Nephron (organoid): ENCODE measurements at regions not wholly inside any gene's neighbourhood (a gene's known extent, or its start where the extent isn't known, plus 50 kb on each side); places are given as distances from the start of the nearest gene placed in this dataset.
A peak's percentile ranks its signal among the peaks of the same experiment; 100 is the strongest.

Experiments
- H3K27ac Mint-ChIP-seq, 3 experiments: 2 replicates each; pipeline ENCODE4 v1.8.0; 2020; ENCODE audit warnings: mixed read lengths in 3 of 3, mild to moderate bottlenecking in 2 of 3, moderate library complexity in 1 of 3
- H3K27me3 Mint-ChIP-seq: 2 replicates; pipeline ENCODE4 v1.8.0; 2021; ENCODE audit warnings: low read depth, mild to moderate bottlenecking, moderate library complexity, mixed read lengths
- H3K36me3 Mint-ChIP-seq: 2 replicates; pipeline ENCODE4 v1.8.0; 2020; ENCODE audit warnings: low read depth, mixed read lengths
- H3K4me1 Mint-ChIP-seq: 2 replicates; pipeline ENCODE4 v1.8.0; 2020; ENCODE audit warnings: mixed read lengths
- H3K4me3 Mint-ChIP-seq, 3 experiments: 2 replicates each; pipeline ENCODE4 v1.8.0; 2020; ENCODE audit warnings: mild to moderate bottlenecking in 3 of 3, mixed read lengths in 3 of 3, moderate library complexity in 2 of 3
- H3K9me3 Mint-ChIP-seq: 2 replicates; pipeline ENCODE4 v1.8.0; 2020; ENCODE audit warnings: mixed read lengths
- TF ChIP-seq, protein P1 (sequence below), 3 experiments: fragments of 200-600 bp; sonication (generic); IDR thresholded peaks; one replicate each; pipeline ENCODE4 v1.5.0; 2021; ENCODE audit warnings: antibody characterized with exemption in 3 of 3; ENCODE audit not compliant: unreplicated experiment in 3 of 3

DNA sequence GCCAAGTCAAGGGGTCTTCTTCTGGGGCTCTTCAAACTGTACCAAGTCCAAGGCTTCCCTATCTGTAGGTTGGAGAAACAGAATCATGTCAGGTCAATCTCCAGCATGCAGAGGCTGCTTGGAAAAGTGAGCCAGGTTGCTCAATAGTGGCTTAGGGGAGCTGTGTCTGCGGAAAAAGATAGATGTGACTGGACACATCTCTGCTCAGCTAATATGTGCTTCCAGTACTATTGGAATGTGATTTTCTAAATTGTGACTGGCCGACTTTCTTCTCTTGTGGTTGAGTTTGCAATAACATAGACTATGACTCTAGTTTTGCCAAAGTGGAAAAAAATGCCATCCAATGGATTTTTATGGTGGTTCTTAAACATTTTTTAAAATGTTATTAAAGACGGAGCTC lies 136.7 kb downstream of the BOD1 start:
- TF ChIP-seq, protein P1, sequence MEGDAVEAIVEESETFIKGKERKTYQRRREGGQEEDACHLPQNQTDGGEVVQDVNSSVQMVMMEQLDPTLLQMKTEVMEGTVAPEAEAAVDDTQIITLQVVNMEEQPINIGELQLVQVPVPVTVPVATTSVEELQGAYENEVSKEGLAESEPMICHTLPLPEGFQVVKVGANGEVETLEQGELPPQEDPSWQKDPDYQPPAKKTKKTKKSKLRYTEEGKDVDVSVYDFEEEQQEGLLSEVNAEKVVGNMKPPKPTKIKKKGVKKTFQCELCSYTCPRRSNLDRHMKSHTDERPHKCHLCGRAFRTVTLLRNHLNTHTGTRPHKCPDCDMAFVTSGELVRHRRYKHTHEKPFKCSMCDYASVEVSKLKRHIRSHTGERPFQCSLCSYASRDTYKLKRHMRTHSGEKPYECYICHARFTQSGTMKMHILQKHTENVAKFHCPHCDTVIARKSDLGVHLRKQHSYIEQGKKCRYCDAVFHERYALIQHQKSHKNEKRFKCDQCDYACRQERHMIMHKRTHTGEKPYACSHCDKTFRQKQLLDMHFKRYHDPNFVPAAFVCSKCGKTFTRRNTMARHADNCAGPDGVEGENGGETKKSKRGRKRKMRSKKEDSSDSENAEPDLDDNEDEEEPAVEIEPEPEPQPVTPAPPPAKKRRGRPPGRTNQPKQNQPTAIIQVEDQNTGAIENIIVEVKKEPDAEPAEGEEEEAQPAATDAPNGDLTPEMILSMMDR (IDR thresholded peaks at IDR 0.05; ENCODE audit: unreplicated experiment in 3 of 3) = no peak
- Mint-ChIP-seq H3K27me3 (peaks cover 18% of the 10 kb centered on the region), H3K36me3 (no peaks in the 10 kb centered on the region), H3K4me3 (no peak overlapping the region), H3K4me1 (peaks cover 16% of the 10 kb centered on the region), H3K9me3 (peaks cover 4% of the 10 kb centered on the region), H3K27ac (no peak overlapping the region)

DNA sequence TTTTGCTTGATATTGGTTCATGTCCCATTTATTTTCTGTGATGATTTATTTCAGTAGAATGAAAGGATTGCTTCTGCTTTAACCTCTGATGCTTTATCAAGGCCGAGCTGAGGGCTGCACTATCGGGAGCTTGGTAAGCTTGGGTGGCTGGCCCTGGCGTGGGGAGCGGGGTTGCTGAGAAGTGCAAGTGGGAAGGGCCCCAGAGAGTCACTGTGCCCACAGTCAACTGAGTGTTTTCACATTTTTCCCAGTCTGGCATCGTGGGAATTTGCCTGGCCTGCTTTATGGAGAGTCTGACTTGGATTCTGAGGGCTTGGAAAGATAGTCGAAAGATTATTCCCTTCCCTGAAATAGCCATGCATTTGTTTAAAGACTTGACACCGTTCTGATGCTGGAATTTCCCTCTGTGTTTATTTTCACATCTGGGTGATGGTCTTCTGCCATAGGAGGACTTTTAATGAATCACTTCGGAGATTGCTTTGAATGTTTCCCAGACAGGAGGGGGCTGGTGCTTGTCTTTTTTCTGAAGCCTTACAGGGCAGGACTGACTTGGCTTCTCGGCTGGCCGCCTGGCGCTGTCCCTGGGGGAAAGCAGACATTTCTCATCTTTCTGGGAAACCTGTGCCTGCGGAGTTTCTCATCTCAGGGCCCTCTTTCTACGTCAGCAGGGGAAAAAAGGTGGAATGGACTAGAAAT lies 139.0 kb downstream of the BOD1 start:
- no peaks in the 10 kb centered on the region for H3K36me3 Mint-ChIP-seq
- peak overlapping the region in 2 of 3 experiments; percentile 24 to 70 for H3K27ac Mint-ChIP-seq
- TF ChIP-seq, protein P1 (IDR thresholded peaks at IDR 0.05; ENCODE audit: unreplicated experiment in 3 of 3) = no peak
- H3K4me1 Mint-ChIP-seq = peaks cover 30% of the 10 kb centered on the region
- H3K4me3 Mint-ChIP-seq = peak overlapping the region in 1 of 3 experiments; percentile 32
- H3K9me3 Mint-ChIP-seq = peaks cover 4% of the 10 kb centered on the region
- H3K27me3 Mint-ChIP-seq = peaks cover 21% of the 10 kb centered on the region

DNA sequence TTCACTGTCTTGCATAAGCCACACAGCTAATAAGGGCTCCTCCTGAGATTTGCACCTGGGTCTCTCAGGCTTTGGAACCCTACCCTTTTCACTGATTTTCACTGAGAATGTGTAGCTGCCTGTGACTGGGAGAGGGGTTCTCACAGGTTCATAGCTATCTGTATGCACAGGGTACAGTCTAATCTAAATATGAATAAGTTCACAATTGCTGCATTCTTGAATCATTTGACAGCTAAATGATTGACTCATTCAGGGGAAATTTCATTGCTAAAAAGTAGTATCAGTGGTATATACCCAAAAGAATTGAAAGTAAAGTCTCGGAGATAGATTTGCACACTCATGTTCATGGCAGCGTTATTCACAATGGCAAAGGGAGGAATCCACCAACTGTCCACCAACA lies 140.7 kb downstream of the BOD1 start:
- H3K4me1 Mint-ChIP-seq = peaks cover 36% of the 10 kb centered on the region
- H3K27me3 Mint-ChIP-seq = peaks cover 18% of the 10 kb centered on the region
- no peak overlapping the region for H3K4me3 Mint-ChIP-seq
- no peaks in the 10 kb centered on the region for H3K36me3 Mint-ChIP-seq
- TF ChIP-seq, protein P1 (IDR thresholded peaks at IDR 0.05; ENCODE audit: unreplicated experiment in 3 of 3) = no peak
- peaks cover 4% of the 10 kb centered on the region for H3K9me3 Mint-ChIP-seq
- H3K27ac Mint-ChIP-seq = no peak overlapping the region

DNA sequence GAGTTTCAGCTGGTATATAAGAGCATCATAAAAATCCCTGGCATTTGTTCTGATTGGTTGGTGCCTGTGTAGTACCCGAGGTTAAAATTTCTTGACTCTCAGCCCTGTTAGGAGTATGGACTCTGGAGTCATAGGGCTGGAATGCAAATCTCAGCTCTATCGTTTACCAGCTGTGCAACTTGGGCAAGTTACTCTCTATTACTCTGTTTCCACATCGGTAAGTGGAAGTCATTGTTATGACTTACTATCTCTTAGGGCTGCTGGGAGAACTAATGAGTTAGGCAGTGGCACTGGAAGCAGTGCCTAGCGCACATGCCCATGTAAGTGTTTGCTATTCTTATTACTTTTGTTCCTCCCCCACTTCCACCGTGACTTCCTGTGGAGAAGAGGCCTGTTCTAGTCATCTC lies 141.6 kb downstream of the BOD1 start:
- TF ChIP-seq, protein P1 (IDR thresholded peaks at IDR 0.05; ENCODE audit: unreplicated experiment in 3 of 3) = no peak
- H3K27ac Mint-ChIP-seq = no peak overlapping the region
- peaks cover 14% of the 10 kb centered on the region for H3K27me3 Mint-ChIP-seq
- peaks cover 36% of the 10 kb centered on the region for H3K4me1 Mint-ChIP-seq
- H3K9me3 Mint-ChIP-seq = peaks cover 4% of the 10 kb centered on the region
- no peak overlapping the region for H3K4me3 Mint-ChIP-seq
- no peaks in the 10 kb centered on the region for H3K36me3 Mint-ChIP-seq

DNA sequence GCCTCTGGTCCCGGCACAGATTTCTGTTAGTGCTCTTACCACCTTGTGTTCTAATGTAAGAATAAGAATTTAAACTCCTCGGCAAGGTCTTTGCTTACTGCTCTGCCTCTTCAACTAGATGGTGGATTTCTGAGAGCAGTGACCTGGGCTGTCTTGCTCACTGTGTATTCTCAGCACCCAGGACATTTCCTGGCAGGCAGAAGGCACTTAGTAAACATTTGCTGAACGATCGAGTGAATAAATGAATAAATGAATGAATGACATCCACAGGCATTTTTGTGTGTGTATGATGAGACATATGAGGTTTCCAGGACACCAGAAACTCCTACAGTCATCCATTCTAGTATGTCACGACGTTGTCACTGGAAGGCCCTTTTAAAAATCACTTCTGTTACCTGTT lies 143.2 kb downstream of the BOD1 start:
- H3K36me3 Mint-ChIP-seq = no peaks in the 10 kb centered on the region
- TF ChIP-seq, protein P1 (IDR thresholded peaks at IDR 0.05; ENCODE audit: unreplicated experiment in 3 of 3) = no peak
- H3K4me1 Mint-ChIP-seq = peaks cover 31% of the 10 kb centered on the region
- peaks cover 9% of the 10 kb centered on the region for H3K27me3 Mint-ChIP-seq
- H3K4me3 Mint-ChIP-seq = no peak overlapping the region
- H3K9me3 Mint-ChIP-seq = peaks cover 4% of the 10 kb centered on the region
- peak overlapping the region in 1 of 3 experiments; percentile 89 for H3K27ac Mint-ChIP-seq

DNA sequence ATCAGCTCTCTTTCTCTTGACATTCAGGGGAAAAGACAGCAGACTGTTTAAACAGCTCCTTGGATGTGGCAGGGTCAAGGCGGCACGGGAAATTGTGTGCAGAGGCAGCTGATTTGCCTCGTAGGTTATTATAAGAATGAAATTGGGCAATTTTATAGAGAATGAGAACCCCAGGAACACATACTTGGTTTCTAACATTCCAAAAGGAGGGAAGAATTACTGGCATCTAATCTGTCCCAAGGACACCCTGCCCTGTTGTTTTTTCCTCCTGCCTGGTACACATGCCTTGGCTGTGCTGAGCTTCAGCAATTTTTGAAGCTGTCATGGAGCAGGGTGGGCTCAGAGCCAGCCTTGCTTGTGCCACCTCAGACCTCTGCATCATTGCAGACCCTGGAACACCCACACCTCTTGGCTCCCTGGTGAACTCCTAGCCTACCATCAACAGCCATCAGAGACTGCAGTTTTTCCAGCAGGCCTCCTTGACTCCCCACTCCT lies 143.6 kb downstream of the BOD1 start:
- Mint-ChIP-seq H3K4me1 (peaks cover 29% of the 10 kb centered on the region), H3K36me3 (no peaks in the 10 kb centered on the region), H3K27ac (peak overlapping the region in 2 of 3 experiments; percentile 47 to 89), H3K9me3 (peaks cover 4% of the 10 kb centered on the region), H3K4me3 (no peak overlapping the region), H3K27me3 (peaks cover 8% of the 10 kb centered on the region)
- TF ChIP-seq, protein P1 (IDR thresholded peaks at IDR 0.05; ENCODE audit: unreplicated experiment in 3 of 3) = no peak
